Natural killer cell (primary cell): ENCODE measurements at regions not wholly inside any gene's neighbourhood (a gene's known extent, or its start where the extent isn't known, plus 50 kb on each side); places are given as distances from the start of the nearest gene placed in this dataset.

ENCODE experiments used
- ATAC-seq, 3 donors: fragments of 150-1000 bp in 2 of 3; fragments of 200-7000 bp in 1 of 3; cut with Tn5 transposase; 1 replicate in 1 of 3; 2 replicates in 2 of 3; pipeline ENCODE4 v1.10.0; 2021; ENCODE audit warnings: mild to moderate bottlenecking in 2 of 3, moderate library complexity in 2 of 3
- DNase-seq, 2 donors: peaks; one replicate each; pipeline versions ENCODE4 v3.0.0 to v3.0.0-alpha.2; 2013 to 2021; ENCODE audit warnings: mixed read lengths in 1 of 2
- H3K27ac ChIP-seq: one replicate; pipeline ENCODE4 v1.5.1; 2013; ENCODE audit warnings: mild to moderate bottlenecking, low read length
- H3K27me3 ChIP-seq: one replicate; pipeline ENCODE4 v1.6.1; 2013; ENCODE audit warnings: low read length; ENCODE audit not compliant: control insufficient read depth, insufficient read depth
- H3K36me3 ChIP-seq: one replicate; pipeline ENCODE4 v1.6.1; 2013; ENCODE audit warnings: low read length; ENCODE audit not compliant: control insufficient read depth, insufficient read depth
- H3K4me1 ChIP-seq: one replicate; pipeline ENCODE4 v1.6.1; 2013; ENCODE audit warnings: low read length; ENCODE audit not compliant: control insufficient read depth, insufficient read depth
- H3K4me3 ChIP-seq: one replicate; pipeline ENCODE4 v1.5.1; 2013; ENCODE audit warnings: low read length
- H3K9me3 ChIP-seq: one replicate; pipeline ENCODE4 v1.6.1; 2013; ENCODE audit warnings: low read length; ENCODE audit not compliant: control insufficient read depth, insufficient read depth
- H3K27ac Mint-ChIP-seq, 2 donors: one replicate each; pipeline ENCODE4 v1.8.0; 2022; ENCODE audit warnings: mild to moderate bottlenecking in 2 of 2, mixed read lengths in 2 of 2, moderate library complexity in 1 of 2
- H3K27me3 Mint-ChIP-seq, 2 donors: one replicate each; pipeline ENCODE4 v1.8.0; 2022; ENCODE audit warnings: low read depth in 2 of 2, mixed read lengths in 2 of 2
- H3K36me3 Mint-ChIP-seq: one replicate; pipeline ENCODE4 v1.8.0; 2022; ENCODE audit warnings: mixed read lengths
- H3K4me1 Mint-ChIP-seq, 2 donors: one replicate each; pipeline ENCODE4 v1.8.0; 2022; ENCODE audit warnings: mixed read lengths in 2 of 2
- H3K4me3 Mint-ChIP-seq: one replicate; pipeline ENCODE4 v1.8.0; 2022; ENCODE audit warnings: mild to moderate bottlenecking, moderate library complexity, mixed read lengths
- H3K9me3 Mint-ChIP-seq, 2 donors: one replicate each; pipeline ENCODE4 v1.8.0; 2022; ENCODE audit warnings: mixed read lengths in 2 of 2
- CTCF ChIP-seq: fragments of 200-600 bp; IDR thresholded peaks from one replicate; pipeline ENCODE4 v1.8.0; 2022; ENCODE audit warnings: antibody characterized with exemption
- WGBS: methylation state at CpG from one replicate; pipeline ENCODE4 v1.1.7; 2013; ENCODE audit warnings: missing lambda C conversion rate; ENCODE audit not compliant: insufficient coverage; 5-methylcytosine and 5-hydroxymethylcytosine counted together
- intact Hi-C: fragments of 100-400 bp; cut with micrococcal nuclease; formaldehyde crosslinking; loops from one replicate; pipeline ENCODE4 v1.14.2; 2022

- 82% methylated on average over 1 of the region's 1 CpG for WGBS
- Mint-ChIP-seq H3K27me3 (peaks cover 22 to 37% of the 10 kb centered on the region in 2 donors), H3K27ac (no peak overlapping the region), H3K4me3 (no peak overlapping the region), H3K4me1 (no peaks in the 10 kb centered on the region), H3K9me3 (no peaks in the 10 kb centered on the region), H3K36me3 (no peaks in the 10 kb centered on the region)
- no peaks in the 10 kb centered on the region for H3K36me3 ChIP-seq
- H3K4me1 ChIP-seq: no peaks in the 10 kb centered on the region
- H3K27ac ChIP-seq: no peak overlapping the region
- no peak overlapping the region for H3K4me3 ChIP-seq
- ATAC-seq: no peak
- DNase-seq: no peak
- TF ChIP-seq CTCF: no peak
- peaks cover 5% of the 10 kb centered on the region for H3K27me3 ChIP-seq
- no peaks in the 10 kb centered on the region for H3K9me3 ChIP-seq
- intact Hi-C loops: no loop called here
Observed at GRCh38 chr2:235247001-235247400, 246.8 kb upstream of the AGAP1 start.

GRCh38 chr2:235255693-235256092 is 238.2 kb upstream of the AGAP1 start:
- Histone ChIP-seq H3K36me3 (no peaks in the 10 kb centered on the region), H3K4me3 (no peak overlapping the region), H3K27ac (no peak overlapping the region), H3K27me3 (peaks cover 3% of the 10 kb centered on the region), H3K9me3 (no peaks in the 10 kb centered on the region), H3K4me1 (no peaks in the 10 kb centered on the region)
- 6% methylated on average over 5 of the region's 5 CpGs for WGBS
- H3K27ac Mint-ChIP-seq: no peak overlapping the region
- no peak for TF ChIP-seq CTCF
- intact Hi-C loops: no loop called here
- H3K4me1 Mint-ChIP-seq: no peaks in the 10 kb centered on the region
- DNase-seq: no peak
- H3K4me3 Mint-ChIP-seq: no peak overlapping the region
- no peaks in the 10 kb centered on the region for H3K9me3 Mint-ChIP-seq
- ATAC-seq: no peak
- H3K27me3 Mint-ChIP-seq: peaks cover 15 to 54% of the 10 kb centered on the region in 2 donors
- no peaks in the 10 kb centered on the region for H3K36me3 Mint-ChIP-seq

- intact Hi-C loops: no loop called here
- H3K4me1 Mint-ChIP-seq: no peaks in the 10 kb centered on the region
- peaks cover 13 to 59% of the 10 kb centered on the region in 2 donors for H3K27me3 Mint-ChIP-seq
- Histone ChIP-seq H3K9me3 (no peaks in the 10 kb centered on the region), H3K4me1 (no peaks in the 10 kb centered on the region), H3K27me3 (no peaks in the 10 kb centered on the region), H3K4me3 (no peak overlapping the region), H3K27ac (no peak overlapping the region), H3K36me3 (no peaks in the 10 kb centered on the region)
- H3K27ac Mint-ChIP-seq: no peak overlapping the region
- WGBS: 92% methylated on average over 1 of the region's 1 CpG
- no peaks in the 10 kb centered on the region for H3K36me3 Mint-ChIP-seq
- H3K9me3 Mint-ChIP-seq: no peaks in the 10 kb centered on the region
- TF ChIP-seq CTCF: no peak
- DNase-seq (no peak), ATAC-seq (no peak)
- H3K4me3 Mint-ChIP-seq: no peak overlapping the region
Observed at GRCh38 chr2:235257590-235257989, 236.3 kb upstream of the AGAP1 start.

- intact Hi-C loops: no loop called here
- H3K36me3 Mint-ChIP-seq: no peaks in the 10 kb centered on the region
- WGBS: 83% methylated on average over 4 of the region's 4 CpGs
- H3K27ac ChIP-seq: no peak overlapping the region
- H3K27me3 Mint-ChIP-seq: peaks cover 25 to 47% of the 10 kb centered on the region in 2 donors
- DNase-seq: no peak
- peaks cover 3% of the 10 kb centered on the region for H3K27me3 ChIP-seq
- H3K4me1 Mint-ChIP-seq: no peaks in the 10 kb centered on the region
- no peaks in the 10 kb centered on the region for H3K4me1 ChIP-seq
- TF ChIP-seq CTCF: no peak
- no peak for ATAC-seq
- H3K4me3 ChIP-seq: no peak overlapping the region
- no peaks in the 10 kb centered on the region for H3K36me3 ChIP-seq
- no peaks in the 10 kb centered on the region for H3K9me3 ChIP-seq
- no peak overlapping the region for H3K4me3 Mint-ChIP-seq
- H3K9me3 Mint-ChIP-seq: peaks cover 0 to 2% of the 10 kb centered on the region in 2 donors
- no peak overlapping the region for H3K27ac Mint-ChIP-seq
Observed at GRCh38 chr2:235262750-235263149, 231.1 kb upstream of the AGAP1 start.
